GM04503 (cell line): ENCODE measurements at regions not wholly inside any gene's neighbourhood (a gene's known extent, or its start where the extent isn't known, plus 50 kb on each side); places are given as distances from the start of the nearest gene placed in this dataset.

Experiments used
- DNase-seq: peaks from one replicate; pipeline ENCODE4 v3.0.0-alpha.2; 2012; ENCODE audit warnings: low read depth

- no peak for DNase-seq
These were observed 530.3 kb downstream of the ZIC1 start for GRCh38 chr3:147939425-147939824.

- no peak for DNase-seq
These were observed 530.7 kb downstream of the ZIC1 start for GRCh38 chr3:147939839-147940238.

GRCh38 chr3:147940405-147941193 lies 531.4 kb downstream of the ZIC1 start:
- DNase-seq: no peak

GRCh38 chr3:147941969-147942368 lies 532.8 kb downstream of the ZIC1 start:
- no peak for DNase-seq

- DNase-seq: peak; percentile 89
These were observed 534.2 kb downstream of the ZIC1 start for GRCh38 chr3:147943265-147943945.

GRCh38 chr3:147945968-147946519 lies 536.9 kb downstream of the ZIC1 start:
- peak; percentile 70 for DNase-seq

GRCh38 chr3:147956615-147957014 lies 547.5 kb downstream of the ZIC1 start:
- no peak for DNase-seq

GRCh38 chr3:147958754-147959153 lies 549.6 kb downstream of the ZIC1 start:
- no peak for DNase-seq

- no peak for DNase-seq
These were observed 551.6 kb downstream of the ZIC1 start for GRCh38 chr3:147960786-147961185.

GRCh38 chr3:147962408-147963164 lies 553.4 kb downstream of the ZIC1 start:
- no peak for DNase-seq

GRCh38 chr3:147963711-147964110 lies 554.5 kb downstream of the ZIC1 start:
- DNase-seq: no peak

GRCh38 chr3:147975165-147975564 lies 566.0 kb downstream of the ZIC1 start:
- DNase-seq: no peak

- DNase-seq: no peak
These were observed 567.8 kb downstream of the ZIC1 start for GRCh38 chr3:147977001-147977400.

- DNase-seq: no peak
These were observed 578.4 kb downstream of the ZIC1 start for GRCh38 chr3:147987549-147987948.

GRCh38 chr3:147989344-147989743 lies 580.2 kb downstream of the ZIC1 start:
- no peak for DNase-seq

- DNase-seq: no peak
These were observed 593.6 kb downstream of the ZIC1 start for GRCh38 chr3:148002705-148003205.

- DNase-seq: no peak
These were observed 595.2 kb downstream of the ZIC1 start for GRCh38 chr3:148004331-148004730.

GRCh38 chr3:148005456-148005855 lies 596.3 kb downstream of the ZIC1 start:
- no peak for DNase-seq

- DNase-seq: peak; percentile 37
These were observed 597.3 kb downstream of the ZIC1 start for GRCh38 chr3:148006508-148006907.

GRCh38 chr3:148008591-148008990 lies 599.4 kb downstream of the ZIC1 start:
- DNase-seq: no peak

GRCh38 chr3:148020861-148021260 lies 611.7 kb downstream of the ZIC1 start:
- DNase-seq: no peak

GRCh38 chr3:148021381-148021780 lies 612.2 kb downstream of the ZIC1 start:
- no peak for DNase-seq
